Smooth muscle cell (in vitro differentiated cells): ENCODE measurements at regions not wholly inside any gene's neighbourhood (a gene's known extent, or its start where the extent isn't known, plus 50 kb on each side); places are given as distances from the start of the nearest gene placed in this dataset.

ENCODE experiments used
- DNase-seq: peaks from one replicate; lab custom pipeline; 2025; ENCODE audit not compliant: unreplicated experiment; lab: John Stamatoyannopoulos, UW
- H2AFZ ChIP-seq: fragments of 200-600 bp; sonication (generic); 2 replicates; pipeline ENCODE4 v1.6.0; 2016; ENCODE audit warnings: antibody characterized with exemption, low read depth, mild to moderate bottlenecking
- H3F3A ChIP-seq: fragments of 200-600 bp; sonication (generic); 2 replicates; pipeline ENCODE4 v1.6.0; 2017; ENCODE audit warnings: antibody characterized with exemption, low read depth
- H3K27ac ChIP-seq: fragments of 200-600 bp; sonication (generic); 2 replicates; pipeline ENCODE4 v1.5.1; 2016; ENCODE audit warnings: low read depth, mild to moderate bottlenecking
- H3K27me3 ChIP-seq: fragments of 200-600 bp; sonication (generic); 2 replicates; pipeline ENCODE4 v1.6.1; 2016; ENCODE audit warnings: low read depth, mild to moderate bottlenecking
- H3K36me3 ChIP-seq: fragments of 200-600 bp; sonication (generic); 2 replicates; pipeline ENCODE4 v1.5.1; 2016; ENCODE audit warnings: low read depth
- H3K4me1 ChIP-seq: fragments of 200-600 bp; sonication (generic); 2 replicates; pipeline ENCODE4 v1.5.1; 2016; ENCODE audit warnings: low read depth
- H3K4me2 ChIP-seq: fragments of 200-600 bp; sonication (generic); 2 replicates; pipeline ENCODE4 v1.6.0; 2016; ENCODE audit warnings: mild to moderate bottlenecking
- H3K4me3 ChIP-seq: fragments of 200-600 bp; sonication (generic); 2 replicates; pipeline ENCODE4 v1.5.1; 2016; ENCODE audit warnings: mild to moderate bottlenecking
- H3K79me2 ChIP-seq: fragments of 200-600 bp; sonication (generic); 2 replicates; pipeline ENCODE4 v1.6.0; 2016; ENCODE audit warnings: low read depth, mild to moderate bottlenecking
- H3K9ac ChIP-seq: fragments of 200-600 bp; sonication (generic); 2 replicates; pipeline ENCODE4 v1.6.0; 2016; ENCODE audit warnings: low read depth
- H3K9me3 ChIP-seq: fragments of 200-600 bp; sonication (generic); replicated peaks from 2 replicates; pipeline ENCODE4 v1.5.1; 2016; ENCODE audit warnings: low read depth
- H4K20me1 ChIP-seq: fragments of 200-600 bp; sonication (generic); 2 replicates; pipeline ENCODE4 v1.6.0; 2016; ENCODE audit warnings: low read depth
- WGBS: methylation state at CpG from one replicate; pipeline ENCODE4 v1.1.7; 2016; ENCODE audit warnings: low lambda C conversion rate; 5-methylcytosine and 5-hydroxymethylcytosine counted together
- TF ChIP-seq, protein P1 (sequence below): fragments of 200-600 bp; sonication (generic); IDR thresholded peaks from 2 replicates; pipeline ENCODE4 v1.5.1; 2017; ENCODE audit warnings: borderline replicate concordance, mild to moderate bottlenecking, antibody characterized with exemption; ENCODE audit not compliant: insufficient read depth, poor library complexity, severe bottlenecking

DNA sequence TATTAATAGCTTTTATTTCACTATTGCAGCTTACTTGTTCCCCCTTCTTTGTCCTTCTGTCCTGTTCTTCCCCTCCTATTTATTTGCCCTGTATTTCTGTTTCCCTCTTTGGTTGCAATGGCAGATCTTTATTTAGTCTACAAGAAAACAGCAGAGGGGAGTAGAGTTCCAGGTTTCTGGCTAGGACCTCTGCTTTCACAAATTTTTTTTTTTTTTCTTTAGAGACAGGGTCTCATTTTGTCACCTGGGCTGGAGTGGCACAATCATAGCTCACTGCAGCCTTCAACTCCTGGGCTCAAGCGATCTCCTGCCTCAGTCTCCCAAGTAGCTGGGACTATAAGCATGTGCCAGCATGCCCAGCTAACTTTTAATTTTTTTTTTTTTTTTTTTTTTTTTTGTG, 188.1 kb upstream of the SPRED2 start:
- Histone ChIP-seq H3K36me3 (no peaks in the 10 kb centered on the region), H3K27me3 (peaks cover 7% of the 10 kb centered on the region), H3K4me3 (no peak overlapping the region), H3K9ac (no peak overlapping the region), H3K4me1 (no peaks in the 10 kb centered on the region), H4K20me1 (no peaks in the 10 kb centered on the region), H3F3A (no peaks in the 10 kb centered on the region), H3K9me3 (no peaks in the 10 kb centered on the region), H3K79me2 (no peaks in the 10 kb centered on the region), H2AFZ (no peak overlapping the region), H3K27ac (no peak overlapping the region), H3K4me2 (no peak overlapping the region)
- 100% methylated on average over 1 of the region's 1 CpG for WGBS
- no peak for DNase-seq
- TF ChIP-seq, protein P1, sequence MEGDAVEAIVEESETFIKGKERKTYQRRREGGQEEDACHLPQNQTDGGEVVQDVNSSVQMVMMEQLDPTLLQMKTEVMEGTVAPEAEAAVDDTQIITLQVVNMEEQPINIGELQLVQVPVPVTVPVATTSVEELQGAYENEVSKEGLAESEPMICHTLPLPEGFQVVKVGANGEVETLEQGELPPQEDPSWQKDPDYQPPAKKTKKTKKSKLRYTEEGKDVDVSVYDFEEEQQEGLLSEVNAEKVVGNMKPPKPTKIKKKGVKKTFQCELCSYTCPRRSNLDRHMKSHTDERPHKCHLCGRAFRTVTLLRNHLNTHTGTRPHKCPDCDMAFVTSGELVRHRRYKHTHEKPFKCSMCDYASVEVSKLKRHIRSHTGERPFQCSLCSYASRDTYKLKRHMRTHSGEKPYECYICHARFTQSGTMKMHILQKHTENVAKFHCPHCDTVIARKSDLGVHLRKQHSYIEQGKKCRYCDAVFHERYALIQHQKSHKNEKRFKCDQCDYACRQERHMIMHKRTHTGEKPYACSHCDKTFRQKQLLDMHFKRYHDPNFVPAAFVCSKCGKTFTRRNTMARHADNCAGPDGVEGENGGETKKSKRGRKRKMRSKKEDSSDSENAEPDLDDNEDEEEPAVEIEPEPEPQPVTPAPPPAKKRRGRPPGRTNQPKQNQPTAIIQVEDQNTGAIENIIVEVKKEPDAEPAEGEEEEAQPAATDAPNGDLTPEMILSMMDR, result peak; percentile 25

GRCh38 chr2:65620026-65620425, 187.6 kb upstream of the SPRED2 start:
- Histone ChIP-seq H4K20me1 (no peaks in the 10 kb centered on the region), H3K4me1 (no peaks in the 10 kb centered on the region), H3K4me3 (no peak overlapping the region), H3K27ac (no peak overlapping the region), H3K36me3 (no peaks in the 10 kb centered on the region), H2AFZ (no peak overlapping the region), H3K27me3 (peaks cover 7% of the 10 kb centered on the region), H3K9me3 (no peaks in the 10 kb centered on the region), H3K79me2 (no peaks in the 10 kb centered on the region), H3F3A (no peaks in the 10 kb centered on the region), H3K9ac (no peak overlapping the region), H3K4me2 (no peak overlapping the region)
- 93% methylated on average over 2 of the region's 2 CpGs for WGBS
- DNase-seq, result no peak
- TF ChIP-seq, protein P1, result no peak

DNA sequence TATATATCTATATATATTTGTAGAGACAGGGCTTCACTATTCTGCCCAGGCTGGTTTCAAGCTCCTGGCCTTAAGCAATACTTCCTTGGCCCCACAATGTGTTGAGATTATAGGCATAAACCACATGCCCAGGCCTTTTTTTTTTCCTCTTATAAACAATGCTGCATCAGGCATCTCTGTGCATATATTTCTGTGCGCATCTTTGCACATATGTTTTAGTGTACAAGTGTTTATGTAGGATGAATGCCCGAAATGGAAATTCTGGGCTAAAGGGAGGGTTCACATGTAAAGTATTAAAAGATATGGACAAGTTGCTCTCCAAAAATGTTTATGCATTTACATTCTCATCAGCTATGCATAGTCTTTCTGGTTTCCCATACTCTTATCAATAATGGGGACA, 183.2 kb upstream of the SPRED2 start:
- WGBS, result 86% methylated on average over 2 of the region's 2 CpGs
- no peak for DNase-seq
- Histone ChIP-seq H3K9me3 (no peaks in the 10 kb centered on the region), H3K27me3 (peaks cover 7% of the 10 kb centered on the region), H3K79me2 (no peaks in the 10 kb centered on the region), H3K9ac (no peak overlapping the region), H4K20me1 (no peaks in the 10 kb centered on the region), H3K4me1 (no peaks in the 10 kb centered on the region), H2AFZ (no peak overlapping the region), H3K4me3 (no peak overlapping the region), H3F3A (no peaks in the 10 kb centered on the region), H3K36me3 (no peaks in the 10 kb centered on the region), H3K4me2 (no peak overlapping the region), H3K27ac (no peak overlapping the region)
- TF ChIP-seq, protein P1, result no peak

GRCh38 chr2:65613968-65614555, 181.7 kb upstream of the SPRED2 start:
- Histone ChIP-seq H3K4me1 (no peaks in the 10 kb centered on the region), H3K4me3 (no peak overlapping the region), H3K9ac (no peak overlapping the region), H4K20me1 (no peaks in the 10 kb centered on the region), H3K9me3 (no peaks in the 10 kb centered on the region), H3K79me2 (no peaks in the 10 kb centered on the region), H3K27ac (no peak overlapping the region), H3K36me3 (no peaks in the 10 kb centered on the region), H3K4me2 (no peak overlapping the region), H2AFZ (no peak overlapping the region), H3F3A (no peaks in the 10 kb centered on the region), H3K27me3 (peaks cover 2% of the 10 kb centered on the region)
- WGBS, result 87% methylated on average over 3 of the region's 3 CpGs
- TF ChIP-seq, protein P1, result no peak
- DNase-seq, result no peak
